CD4-positive, alpha-beta T cell (primary cell): ENCODE measurements at regions not wholly inside any gene's neighbourhood (a gene's known extent, or its start where the extent isn't known, plus 50 kb on each side); places are given as distances from the start of the nearest gene placed in this dataset.
A peak's percentile ranks its signal among the peaks of the same experiment; 100 is the strongest.

ENCODE experiments used
- ATAC-seq: fragments of 200-7000 bp; cut with Tn5 transposase; one replicate; pipeline ENCODE4 v1.10.0; 2022; ENCODE audit warnings: mild to moderate bottlenecking; ENCODE audit not compliant: poor library complexity
- CTCF ChIA-PET: fragments of 350-600 bp; sonication (Branson Sonifier 250); formaldehyde crosslinking; loops from one replicate; lab custom pipeline; 2021; ENCODE audit warnings: antibody characterized with exemption, inconsistent platforms; lab: Charles Lee
- POLR2A ChIA-PET: fragments of 350-600 bp; sonication (Branson Sonifier 250); formaldehyde crosslinking; loops from one replicate; lab custom pipeline; 2021; ENCODE audit warnings: antibody characterized with exemption, inconsistent platforms; lab: Charles Lee
- DNase-seq, 14 experiments: peaks; one replicate each; pipeline ENCODE4 v3.0.0-alpha.2; 2013 to 2020; ENCODE audit warnings: mixed read lengths in 2 of 14
- H3K27ac ChIP-seq, 2 donors: one replicate each; pipeline versions ENCODE4 v1.5.1 to v1.7.0; 2013; ENCODE audit warnings: low read length in 2 of 2, low read depth in 1 of 2, mild to moderate bottlenecking in 1 of 2
- H3K27me3 ChIP-seq, 2 experiments: 1 replicate in 1 of 2; 2 replicates in 1 of 2; pipeline versions ENCODE4 v1.6.1 to v1.7.0; 2013; ENCODE audit warnings: low read length in 2 of 2, control low read depth in 1 of 2, mild to moderate bottlenecking in 1 of 2, moderate library complexity in 1 of 2; ENCODE audit not compliant: insufficient read depth in 2 of 2, control insufficient read depth in 1 of 2
- H3K36me3 ChIP-seq: one replicate; pipeline ENCODE4 v1.6.1; 2013; ENCODE audit warnings: low read length, control low read depth; ENCODE audit not compliant: insufficient read depth
- H3K4me1 ChIP-seq: one replicate; pipeline ENCODE4 v1.6.1; 2013; ENCODE audit warnings: low read length, control low read depth; ENCODE audit not compliant: insufficient read depth
- H3K4me3 ChIP-seq: one replicate; pipeline ENCODE4 v1.5.1; 2013; ENCODE audit warnings: mild to moderate bottlenecking, low read length, moderate library complexity
- H3K9me3 ChIP-seq, 2 experiments: 1 replicate in 1 of 2; 2 replicates in 1 of 2; pipeline versions ENCODE4 v1.6.1 to v1.7.0; 2013; ENCODE audit warnings: low read length in 2 of 2, mild to moderate bottlenecking in 2 of 2, control low read depth in 1 of 2, moderate library complexity in 1 of 2; ENCODE audit not compliant: control insufficient read depth in 1 of 2, insufficient read depth in 1 of 2
- H3K27ac Mint-ChIP-seq: one replicate; pipeline ENCODE4 v1.8.0; 2020; ENCODE audit warnings: mixed read lengths
- H3K27me3 Mint-ChIP-seq: one replicate; pipeline ENCODE4 v1.8.0; 2021; ENCODE audit warnings: mixed read lengths
- H3K36me3 Mint-ChIP-seq: one replicate; pipeline ENCODE4 v1.8.0; 2021; ENCODE audit warnings: low read depth, mixed read lengths
- H3K4me1 Mint-ChIP-seq: one replicate; pipeline ENCODE4 v1.8.0; 2021; ENCODE audit warnings: low read depth, mixed read lengths
- H3K4me3 Mint-ChIP-seq: one replicate; pipeline ENCODE4 v1.8.0; 2020; ENCODE audit warnings: mild to moderate bottlenecking, mixed read lengths
- H3K9me3 Mint-ChIP-seq: one replicate; pipeline ENCODE4 v1.8.0; 2020; ENCODE audit warnings: mixed read lengths
- intact Hi-C, 2 experiments: fragments of 100-400 bp; cut with DNase I in 1 of 2; cut with micrococcal nuclease in 1 of 2; formaldehyde crosslinking; loops; one replicate each; pipeline versions ENCODE4 v1.15.1 to v1.9.0; 2023 to 2025; cut with DNase I, micrococcal nuclease
- TF ChIP-seq, protein P1 (sequence below): fragments of 200-600 bp; IDR thresholded peaks from one replicate; pipeline ENCODE4 v1.8.0; 2022; ENCODE audit warnings: antibody characterized with exemption, mild to moderate bottlenecking

DNA sequence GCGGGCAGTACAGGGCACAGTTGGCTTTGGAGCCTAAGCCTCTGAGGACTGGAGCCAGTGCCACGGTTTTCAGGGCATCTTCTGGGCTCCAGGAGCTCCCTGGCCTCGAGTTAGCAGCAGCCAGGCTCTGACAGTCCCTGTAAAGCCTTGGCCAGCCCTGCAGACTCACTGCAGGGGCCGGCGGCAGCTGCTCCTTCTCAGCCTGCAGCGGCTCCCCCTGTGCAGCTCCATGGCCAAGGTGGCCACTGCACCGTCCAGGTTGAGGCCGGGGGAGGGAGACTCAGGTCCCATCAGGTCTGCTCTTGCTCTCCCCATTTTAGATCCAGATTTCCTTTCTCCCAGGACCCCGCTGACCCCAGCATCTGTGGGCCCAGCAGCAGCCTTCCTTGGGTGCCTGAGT, 1461.1 kb downstream of the BRD1 start:
- H3K9me3 ChIP-seq = no peaks in the 10 kb centered on the region

DNA sequence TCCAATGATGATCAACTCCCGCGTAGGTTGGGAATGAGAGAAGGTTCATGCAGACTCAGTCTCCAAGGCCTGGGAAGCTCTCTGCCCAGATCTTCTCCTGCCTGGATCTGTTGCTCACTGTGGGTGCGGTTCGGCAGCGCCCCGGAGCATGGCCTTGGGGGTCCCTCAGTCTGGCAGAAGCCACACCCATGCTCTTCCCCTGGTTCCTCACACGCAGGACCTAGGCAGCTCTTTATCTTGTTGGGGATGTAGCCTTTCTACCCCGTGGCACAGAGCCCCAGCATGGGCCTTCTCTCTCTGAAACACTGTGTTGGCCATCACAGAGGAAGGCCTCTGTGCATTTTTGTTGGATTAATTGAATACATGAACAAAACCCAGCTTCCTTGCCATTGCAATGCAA, 1461.6 kb downstream of the BRD1 start:
- TF ChIP-seq, protein P1, sequence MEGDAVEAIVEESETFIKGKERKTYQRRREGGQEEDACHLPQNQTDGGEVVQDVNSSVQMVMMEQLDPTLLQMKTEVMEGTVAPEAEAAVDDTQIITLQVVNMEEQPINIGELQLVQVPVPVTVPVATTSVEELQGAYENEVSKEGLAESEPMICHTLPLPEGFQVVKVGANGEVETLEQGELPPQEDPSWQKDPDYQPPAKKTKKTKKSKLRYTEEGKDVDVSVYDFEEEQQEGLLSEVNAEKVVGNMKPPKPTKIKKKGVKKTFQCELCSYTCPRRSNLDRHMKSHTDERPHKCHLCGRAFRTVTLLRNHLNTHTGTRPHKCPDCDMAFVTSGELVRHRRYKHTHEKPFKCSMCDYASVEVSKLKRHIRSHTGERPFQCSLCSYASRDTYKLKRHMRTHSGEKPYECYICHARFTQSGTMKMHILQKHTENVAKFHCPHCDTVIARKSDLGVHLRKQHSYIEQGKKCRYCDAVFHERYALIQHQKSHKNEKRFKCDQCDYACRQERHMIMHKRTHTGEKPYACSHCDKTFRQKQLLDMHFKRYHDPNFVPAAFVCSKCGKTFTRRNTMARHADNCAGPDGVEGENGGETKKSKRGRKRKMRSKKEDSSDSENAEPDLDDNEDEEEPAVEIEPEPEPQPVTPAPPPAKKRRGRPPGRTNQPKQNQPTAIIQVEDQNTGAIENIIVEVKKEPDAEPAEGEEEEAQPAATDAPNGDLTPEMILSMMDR = no peak
- ChIA-PET CTCF (no interaction called here), POLR2A (no interaction called here)
- H3K9me3 ChIP-seq = no peaks in the 10 kb centered on the region
- peaks cover 0 to 4% of the 10 kb centered on the region in 2 experiments for H3K27me3 ChIP-seq
- ATAC-seq (no peak), DNase-seq (no peak)
- H3K27ac Mint-ChIP-seq = no peak overlapping the region
- no peak overlapping the region for H3K4me3 ChIP-seq
- no peaks in the 10 kb centered on the region for H3K36me3 Mint-ChIP-seq
- no peaks in the 10 kb centered on the region for H3K9me3 Mint-ChIP-seq
- no peaks in the 10 kb centered on the region for H3K4me1 ChIP-seq
- intact Hi-C loops = no loop called here
- H3K27ac ChIP-seq = no peak overlapping the region
- no peak overlapping the region for H3K4me3 Mint-ChIP-seq
- H3K27me3 Mint-ChIP-seq = peaks cover under 1% of the 10 kb centered on the region
- no peaks in the 10 kb centered on the region for H3K36me3 ChIP-seq
- H3K4me1 Mint-ChIP-seq = no peaks in the 10 kb centered on the region

More for the DNA sequence above, 1461.1 kb downstream of the BRD1 start:
- H3K27me3 ChIP-seq = peaks cover 0 to 4% of the 10 kb centered on the region in 2 experiments
- ChIA-PET CTCF (no interaction called here), POLR2A (no interaction called here)
- Mint-ChIP-seq H3K27ac (no peak overlapping the region), H3K4me3 (no peak overlapping the region), H3K36me3 (no peaks in the 10 kb centered on the region), H3K27me3 (peaks cover 6% of the 10 kb centered on the region), H3K9me3 (no peaks in the 10 kb centered on the region), H3K4me1 (no peaks in the 10 kb centered on the region)
- no peak overlapping the region for H3K4me3 ChIP-seq
- no peak overlapping the region for H3K27ac ChIP-seq
- DNase-seq = peak in 1 of 14 experiments; percentile 10
- intact Hi-C loops = no loop called here
- no peaks in the 10 kb centered on the region for H3K4me1 ChIP-seq
- H3K36me3 ChIP-seq = no peaks in the 10 kb centered on the region
- TF ChIP-seq, protein P1 = no peak
- no peak for ATAC-seq

DNA sequence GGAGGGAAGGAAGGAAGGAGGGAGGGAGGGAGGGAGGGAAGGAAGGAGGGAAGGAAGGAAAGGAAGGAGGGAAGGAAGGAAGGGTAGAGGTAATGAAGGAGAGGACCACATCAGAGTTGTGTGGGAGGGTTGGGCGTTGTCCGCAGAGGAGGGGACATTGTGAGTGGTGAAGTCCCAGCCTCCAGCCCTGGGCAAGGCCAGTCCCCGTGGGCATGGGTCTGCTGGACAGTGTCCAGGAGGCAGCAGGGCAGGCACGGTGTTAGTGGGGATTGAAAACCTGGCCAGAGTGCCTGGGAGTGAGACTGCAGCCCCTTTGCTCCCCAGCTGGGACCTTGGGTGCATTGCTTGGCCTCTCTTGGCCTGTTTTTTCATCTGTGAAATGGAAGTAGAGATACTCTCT, 1462.3 kb downstream of the BRD1 start:
- DNase-seq = peak in 1 of 14 experiments; percentile 29
- H3K4me1 ChIP-seq = no peaks in the 10 kb centered on the region
- TF ChIP-seq, protein P1 = no peak
- CTCF ChIA-PET = no interaction called here
- H3K9me3 Mint-ChIP-seq = no peaks in the 10 kb centered on the region
- H3K27ac Mint-ChIP-seq = no peak overlapping the region
- no peaks in the 10 kb centered on the region for H3K4me1 Mint-ChIP-seq
- no peaks in the 10 kb centered on the region for H3K27me3 Mint-ChIP-seq
- no peak overlapping the region for H3K4me3 Mint-ChIP-seq
- POLR2A ChIA-PET = no interaction called here
- ATAC-seq = no peak
- peaks cover 0 to 2% of the 10 kb centered on the region in 2 experiments for H3K9me3 ChIP-seq
- intact Hi-C loops = no loop called here
- no peak overlapping the region for H3K27ac ChIP-seq
- no peaks in the 10 kb centered on the region for H3K36me3 Mint-ChIP-seq
- H3K4me3 ChIP-seq = no peak overlapping the region
- no peaks in the 10 kb centered on the region for H3K36me3 ChIP-seq
- peaks cover 0 to 4% of the 10 kb centered on the region in 2 experiments for H3K27me3 ChIP-seq
